Smooth muscle cell of the brain vasculature (primary cell): ENCODE measurements at regions not wholly inside any gene's neighbourhood (a gene's known extent, or its start where the extent isn't known, plus 50 kb on each side); places are given as distances from the start of the nearest gene placed in this dataset.
A peak's percentile ranks its signal among the peaks of the same experiment; 100 is the strongest.

Experiments
- DNase-seq: peaks from one replicate; pipeline ENCODE4 v3.0.0-alpha.2; 2012; ENCODE audit warnings: low read depth, low spot score

DNA sequence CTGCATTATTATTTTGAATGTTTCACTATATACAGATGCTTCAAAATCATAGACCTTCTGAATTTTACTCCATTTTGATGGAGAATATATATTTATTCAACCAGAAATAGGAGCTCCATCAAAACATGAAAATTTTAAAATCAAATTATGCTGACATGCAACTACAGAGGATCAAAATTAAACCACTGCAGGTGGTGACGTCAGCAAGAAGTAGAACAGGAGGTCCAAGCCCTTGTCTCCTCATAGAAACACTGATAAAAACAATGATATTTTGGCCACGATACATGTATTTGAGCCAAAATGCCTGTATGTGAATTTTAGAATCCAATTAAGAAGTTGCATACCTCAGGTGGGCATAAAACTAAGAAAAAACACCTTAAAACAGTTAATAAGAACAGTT, 236.6 kb upstream of the FBXL7 start:
- DNase-seq: no peak

DNA sequence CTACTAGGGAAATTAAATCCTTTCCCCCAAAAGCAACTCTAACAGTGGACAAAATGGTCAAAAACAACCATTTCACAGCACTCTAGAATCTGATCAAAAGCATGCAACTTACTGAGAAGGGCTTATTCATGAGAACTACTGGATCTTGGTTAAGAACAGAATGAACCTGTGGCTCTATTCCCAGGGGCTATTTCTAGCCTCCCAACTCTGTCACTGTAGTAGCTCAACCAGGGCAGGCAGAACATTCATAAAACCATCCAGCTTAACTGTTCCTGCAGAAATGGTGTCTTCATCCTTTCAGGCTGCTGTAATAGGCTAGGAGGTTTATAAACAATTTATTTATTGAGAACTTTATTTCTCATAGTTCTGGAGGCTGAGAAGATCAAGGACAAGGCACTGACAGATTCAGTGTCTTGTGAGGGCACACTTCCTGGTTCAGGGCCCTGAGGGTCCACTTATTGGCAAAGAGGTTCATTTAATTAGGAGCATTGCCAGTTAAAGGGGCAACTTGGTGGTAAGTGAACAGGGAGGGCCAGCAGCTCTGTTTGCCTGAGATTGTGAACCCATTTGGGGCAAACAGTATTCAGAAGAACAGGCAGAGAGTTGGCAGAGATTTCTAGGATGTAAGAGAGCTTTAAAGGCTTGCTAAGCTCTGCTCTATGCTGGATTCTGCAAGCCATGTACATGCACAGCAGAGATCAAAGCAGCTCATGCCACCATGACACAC, 238.5 kb upstream of the FBXL7 start:
- no peak for DNase-seq

DNA sequence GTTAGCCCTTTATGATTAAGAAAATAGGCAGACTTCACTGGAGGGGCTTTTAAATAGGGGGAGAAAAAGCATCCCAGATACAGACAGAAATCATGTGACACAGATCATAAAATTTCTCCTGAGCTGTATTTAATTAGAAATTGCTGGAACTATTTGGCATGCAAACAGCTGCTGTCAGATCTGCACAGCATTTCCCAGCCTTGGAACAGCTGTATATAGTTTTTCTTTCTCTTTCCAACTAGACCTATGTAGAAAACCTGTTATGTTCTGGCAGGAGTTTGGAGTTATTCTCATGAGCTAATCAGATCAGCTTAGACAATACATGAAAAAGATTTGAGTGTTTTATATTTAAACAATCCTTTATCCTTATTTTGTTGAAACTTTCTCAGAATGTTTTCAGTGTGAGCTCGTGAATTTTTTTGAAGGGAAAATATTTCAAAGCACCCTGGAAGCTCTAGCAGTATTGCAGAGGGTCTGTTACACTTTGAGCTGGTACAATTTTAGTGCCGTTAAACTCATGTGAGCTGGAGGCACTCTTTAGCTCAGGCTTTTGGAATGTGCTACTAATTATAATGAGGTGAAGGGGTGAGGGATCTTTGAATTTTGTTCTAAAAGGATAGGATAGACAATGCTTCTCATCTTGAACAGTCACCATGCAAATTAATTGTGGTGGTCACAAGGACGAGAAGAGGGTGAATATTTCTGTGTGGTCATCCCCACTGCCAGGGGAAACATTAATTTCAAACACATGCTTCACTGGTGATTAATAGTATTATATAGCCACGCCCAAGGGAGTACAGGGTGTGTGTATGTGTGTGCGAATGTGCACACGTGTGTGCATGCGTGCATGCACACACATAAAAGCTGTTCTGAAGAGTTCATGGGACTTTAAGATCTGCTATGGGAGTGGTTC, 239.4 kb upstream of the FBXL7 start:
- DNase-seq: no peak

DNA sequence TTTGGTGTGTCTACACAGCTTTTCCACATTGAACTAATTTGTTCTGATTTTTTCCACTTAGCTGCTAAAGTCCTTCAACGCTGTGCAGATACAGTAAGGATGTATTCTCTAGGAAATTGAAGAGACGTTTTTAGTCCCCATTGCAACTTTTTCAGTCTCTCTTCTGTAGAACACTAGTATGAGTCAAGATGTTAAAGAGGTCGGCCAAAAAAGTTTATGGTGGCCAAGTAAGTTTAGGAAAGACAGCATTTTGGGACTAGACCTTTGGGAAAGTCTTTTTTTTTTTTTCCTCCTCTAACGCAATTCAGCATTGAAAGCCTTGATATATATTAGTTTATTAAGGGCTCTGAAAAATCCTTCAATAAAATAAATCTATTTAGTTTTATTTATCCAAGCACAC, 243.5 kb upstream of the FBXL7 start:
- DNase-seq: no peak

DNA sequence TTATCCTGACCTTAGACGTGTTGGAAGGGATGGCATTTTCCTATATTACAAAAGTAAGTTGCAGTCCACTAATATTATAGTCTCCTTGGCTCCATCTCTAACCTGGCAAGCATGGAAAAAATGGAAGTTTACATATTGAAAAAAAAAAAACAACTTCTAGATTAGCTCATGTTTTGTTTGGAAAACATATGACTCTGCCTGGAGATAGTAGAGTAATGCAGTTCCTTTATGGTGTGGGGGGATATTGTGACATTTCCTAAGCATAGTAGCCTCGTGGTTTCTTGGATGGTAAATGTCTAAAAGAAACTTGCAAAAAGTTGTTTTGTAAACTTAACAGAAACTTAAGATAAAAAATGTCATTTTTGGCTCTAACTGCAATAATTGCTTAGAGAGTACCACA, 244.4 kb upstream of the FBXL7 start:
- DNase-seq: no peak

DNA sequence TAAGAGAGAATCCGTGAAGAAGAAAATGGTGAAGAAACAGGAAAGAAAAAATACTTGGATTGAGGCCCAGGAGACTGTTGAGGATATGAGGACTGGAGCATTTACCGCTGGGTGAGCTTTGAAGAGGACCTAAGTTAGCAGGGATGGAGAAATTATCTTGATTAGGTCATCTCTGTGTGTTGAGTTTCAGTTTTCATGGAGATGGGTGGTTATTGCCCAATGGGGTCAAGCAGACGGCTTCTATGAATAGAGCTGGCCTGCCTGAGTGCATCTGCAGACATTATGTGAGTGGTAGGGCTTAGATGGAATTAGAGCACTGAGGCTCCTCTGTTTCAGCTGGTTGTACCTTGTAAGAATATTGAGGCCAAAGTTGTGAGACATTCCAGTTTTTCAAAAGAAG, 245.4 kb upstream of the FBXL7 start:
- DNase-seq: no peak

DNA sequence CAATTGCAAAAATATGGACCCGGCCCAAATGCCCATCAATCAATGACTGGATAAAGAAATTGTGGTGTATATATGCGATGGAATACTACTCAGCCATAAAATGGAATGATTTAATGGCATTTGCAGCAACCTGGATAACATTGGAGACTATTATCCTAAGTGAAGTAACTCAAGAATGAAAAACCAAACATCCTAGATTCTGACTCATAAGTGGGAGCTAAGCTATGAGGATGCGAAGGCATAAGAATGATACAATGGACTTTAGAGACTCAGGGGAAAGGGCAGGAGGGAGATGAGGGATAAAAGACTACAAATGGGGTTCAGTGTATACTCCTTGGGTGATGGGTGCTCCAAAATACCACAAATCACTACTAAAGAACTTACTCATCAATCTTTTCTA, 247.6 kb upstream of the FBXL7 start:
- DNase-seq: no peak

DNA sequence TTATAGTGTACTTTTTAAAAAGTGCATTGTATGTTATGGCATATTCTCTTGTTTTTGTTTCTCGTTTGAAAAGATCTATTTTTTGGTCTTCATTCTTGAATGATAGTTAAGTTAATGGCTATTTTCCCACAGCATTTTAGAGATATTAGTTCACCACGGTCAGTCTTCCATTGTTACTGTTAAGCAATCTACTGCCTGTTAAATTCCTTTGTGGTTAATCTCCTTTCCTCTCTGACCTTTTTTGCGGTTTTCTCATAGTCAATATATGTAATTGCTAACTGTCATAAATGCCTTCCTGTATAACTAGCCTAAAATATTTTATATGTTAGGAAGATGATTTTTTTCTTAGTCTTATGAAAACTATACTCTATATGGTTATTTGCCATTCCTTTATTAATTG, 250.8 kb upstream of the FBXL7 start:
- DNase-seq: peak; percentile 23

DNA sequence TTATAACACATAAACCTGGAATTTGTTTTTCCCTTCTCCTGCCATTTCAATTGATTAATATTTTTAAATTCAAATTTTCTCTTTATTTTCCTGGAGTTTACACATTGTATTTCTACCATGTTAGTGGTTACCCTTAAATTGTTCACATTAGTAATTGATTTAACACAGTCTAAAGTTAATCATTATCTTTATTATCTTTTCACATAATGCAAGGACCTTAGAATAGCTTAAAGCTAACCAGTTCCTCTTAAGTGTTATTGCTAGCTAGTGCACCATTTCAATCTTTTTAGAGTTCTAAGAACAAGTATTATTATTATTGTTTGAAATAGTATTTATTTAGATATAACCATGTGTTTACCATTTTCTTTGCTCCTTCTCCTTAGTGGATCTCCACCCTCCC, 251.2 kb upstream of the FBXL7 start:
- DNase-seq: no peak

DNA sequence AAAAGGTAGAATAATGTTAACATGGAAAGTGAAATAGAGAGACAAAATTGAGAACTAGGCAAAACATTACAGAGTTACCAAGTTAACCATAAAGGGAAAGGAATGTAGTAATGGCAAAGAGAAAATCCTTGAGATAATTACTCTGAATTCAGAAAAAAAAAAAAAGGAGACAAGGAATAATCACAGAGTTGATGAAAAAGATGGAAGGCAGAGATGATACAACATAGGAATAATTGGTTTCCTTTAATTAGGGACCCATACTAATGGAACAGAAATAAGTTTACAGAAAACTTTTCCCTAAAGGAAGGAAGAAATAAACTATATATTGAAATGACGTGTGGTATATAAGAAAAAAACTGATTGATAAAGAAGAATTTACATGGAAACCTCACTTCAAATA, 254.1 kb upstream of the FBXL7 start:
- no peak for DNase-seq

DNA sequence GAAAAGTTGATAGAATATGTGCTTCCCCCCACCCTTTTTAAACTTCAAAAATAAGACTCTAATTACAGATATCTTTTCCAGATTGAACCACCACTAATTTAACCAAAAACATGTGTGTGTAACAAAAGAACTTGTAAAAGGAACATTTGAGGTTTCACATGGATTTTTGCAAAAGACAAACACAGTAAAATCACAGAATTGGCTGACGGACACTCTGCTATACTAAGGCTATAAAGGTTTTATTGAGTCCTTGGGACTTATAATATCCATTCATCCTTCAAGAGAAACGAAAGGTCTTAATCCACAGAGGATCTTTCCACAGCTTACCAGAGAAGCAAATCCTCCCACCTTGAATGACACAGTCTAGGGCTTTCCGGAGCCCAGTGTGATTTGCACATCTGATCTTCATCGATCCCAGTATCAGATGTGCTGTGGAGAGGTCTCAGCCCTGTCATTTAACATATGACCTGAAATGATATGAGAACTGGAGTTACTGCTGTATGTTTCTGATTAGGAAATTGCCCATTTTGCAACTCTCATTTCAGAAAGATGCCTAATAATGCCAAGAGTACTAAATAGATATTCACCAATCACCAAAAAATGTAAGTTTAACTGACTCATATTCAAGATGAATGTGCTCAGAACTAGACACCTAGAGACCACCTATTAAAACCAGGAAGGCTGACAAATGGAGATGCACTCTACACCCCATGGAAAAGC, 256.5 kb upstream of the FBXL7 start:
- no peak for DNase-seq

DNA sequence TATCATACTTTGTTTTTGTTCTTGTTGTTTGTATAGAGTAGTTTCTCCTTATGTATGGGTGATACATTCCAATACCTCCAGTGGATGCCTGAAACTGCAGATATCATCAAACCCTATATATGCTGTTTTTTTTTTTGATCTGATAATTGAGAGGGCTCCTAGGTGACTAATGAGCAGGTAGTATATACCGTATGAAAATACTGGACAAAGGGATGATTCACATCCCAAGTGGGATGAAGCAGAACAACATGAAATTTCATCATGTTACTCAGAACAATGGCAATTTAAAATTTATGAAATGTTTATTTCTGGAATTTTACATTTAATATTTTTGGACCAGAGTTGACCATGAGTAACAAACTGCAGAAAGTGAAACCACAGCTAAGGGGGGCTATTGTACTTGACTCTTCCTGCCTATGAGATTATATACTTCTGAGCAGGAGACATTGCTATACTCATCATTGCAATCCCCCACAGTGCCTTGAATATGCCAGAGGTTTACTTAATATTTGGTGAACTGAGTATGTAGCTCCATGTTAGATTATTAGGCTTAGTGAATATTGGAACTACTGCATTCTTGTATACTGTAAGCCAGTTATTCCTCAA, 258.7 kb upstream of the FBXL7 start:
- DNase-seq: no peak

DNA sequence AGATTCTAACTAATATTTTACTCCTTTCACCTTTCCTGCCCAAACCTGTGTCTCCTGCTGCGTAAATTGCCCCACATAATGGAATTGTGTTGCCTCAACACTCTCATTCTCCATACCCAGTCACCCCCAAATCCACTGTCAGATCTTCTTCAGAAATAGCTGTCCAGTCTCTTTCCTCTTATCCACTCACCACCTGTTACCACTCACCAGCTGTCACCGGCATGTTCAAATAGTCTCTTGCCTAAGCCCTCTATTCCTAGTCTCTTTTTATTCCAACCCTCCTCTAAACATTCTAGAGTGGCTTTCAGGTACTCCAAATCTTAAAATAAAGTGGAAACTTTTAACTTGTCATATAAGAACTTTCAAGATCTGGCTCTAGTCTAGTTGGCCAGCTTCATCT, 262.0 kb upstream of the FBXL7 start:
- no peak for DNase-seq

DNA sequence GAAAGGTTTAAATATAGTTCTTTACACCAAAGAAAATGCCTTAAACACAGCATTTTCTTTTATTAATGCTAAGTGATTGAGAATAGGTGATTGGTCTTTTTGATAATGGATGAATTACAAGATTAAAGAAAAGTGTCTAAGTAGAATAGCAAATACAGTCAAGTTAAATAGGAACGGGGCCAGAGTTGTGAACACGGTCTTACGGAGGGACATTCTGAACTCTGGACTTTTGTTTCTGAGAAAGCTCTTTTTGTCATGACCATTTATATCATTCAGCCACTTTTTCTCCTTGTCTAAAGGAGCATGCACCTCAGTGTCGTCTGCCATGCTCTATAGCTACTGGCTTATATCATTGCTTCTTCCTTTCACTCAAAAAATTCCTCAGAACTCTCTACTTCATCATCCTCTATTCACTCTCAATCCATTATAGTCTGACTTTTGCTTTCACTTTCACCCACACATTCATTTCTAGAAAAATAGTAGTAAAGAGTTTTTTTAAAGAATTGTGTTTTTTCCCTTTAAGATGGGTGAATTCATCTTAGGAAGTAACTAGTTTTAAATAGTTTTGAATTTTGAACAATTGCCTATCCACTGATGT, 263.0 kb upstream of the FBXL7 start:
- no peak for DNase-seq

DNA sequence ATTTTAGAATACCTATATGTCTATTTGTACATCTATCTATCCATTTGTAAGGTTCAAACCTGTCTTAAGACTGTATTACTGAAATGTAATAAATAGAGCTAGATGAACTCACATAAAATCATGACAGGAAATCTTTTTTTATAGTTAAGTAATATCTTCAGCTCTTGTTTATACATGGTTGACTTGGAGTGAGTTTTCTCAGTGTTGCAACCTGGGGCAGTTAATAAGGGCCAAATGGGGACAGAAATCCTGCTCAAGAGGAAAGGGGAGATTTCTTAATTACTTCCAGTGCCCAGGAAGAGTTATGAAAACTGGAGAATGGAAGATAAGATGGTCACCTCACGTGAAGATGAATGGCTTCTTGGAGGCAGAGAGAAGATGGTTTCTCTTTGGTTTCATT, 265.1 kb upstream of the FBXL7 start:
- no peak for DNase-seq

DNA sequence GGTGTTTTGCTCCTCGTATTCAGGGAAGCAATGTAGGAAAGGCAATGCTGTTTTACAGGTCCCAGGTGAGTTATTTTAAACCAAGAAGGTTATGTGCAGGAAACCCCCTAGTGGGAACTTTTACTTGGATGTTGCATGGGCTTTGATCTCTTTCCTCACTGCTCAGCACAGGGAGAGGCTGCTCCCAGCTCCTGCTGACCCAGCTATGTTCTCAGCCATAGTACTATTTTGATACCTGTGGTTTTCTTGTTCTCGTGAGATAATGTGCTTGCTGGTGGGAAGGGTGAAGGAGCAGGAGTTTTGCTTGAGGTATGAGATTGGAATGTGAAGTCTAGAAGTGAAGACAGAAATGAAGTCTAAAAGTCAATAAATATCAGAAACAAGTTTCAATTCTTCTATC, 265.6 kb upstream of the FBXL7 start:
- peak; percentile 28 for DNase-seq

DNA sequence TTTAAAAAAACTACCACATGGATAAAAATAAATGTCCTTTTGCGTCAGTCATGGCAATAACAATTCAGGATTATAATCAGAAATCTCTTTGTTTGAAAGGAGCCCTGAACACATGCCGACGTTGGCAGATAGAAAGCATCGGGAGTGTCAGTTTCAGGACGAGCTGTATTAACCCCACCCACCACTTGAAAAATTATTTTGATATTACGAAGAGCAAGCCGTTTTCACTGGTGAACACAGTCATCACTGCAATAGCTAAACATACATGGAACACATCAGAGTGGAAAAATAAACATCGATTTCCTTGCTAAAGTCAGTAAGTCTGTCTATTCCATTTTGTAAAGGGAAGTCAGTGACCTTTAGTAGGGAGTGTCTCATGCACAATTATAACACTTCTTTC, 266.4 kb upstream of the FBXL7 start:
- DNase-seq: peak; percentile 24

DNA sequence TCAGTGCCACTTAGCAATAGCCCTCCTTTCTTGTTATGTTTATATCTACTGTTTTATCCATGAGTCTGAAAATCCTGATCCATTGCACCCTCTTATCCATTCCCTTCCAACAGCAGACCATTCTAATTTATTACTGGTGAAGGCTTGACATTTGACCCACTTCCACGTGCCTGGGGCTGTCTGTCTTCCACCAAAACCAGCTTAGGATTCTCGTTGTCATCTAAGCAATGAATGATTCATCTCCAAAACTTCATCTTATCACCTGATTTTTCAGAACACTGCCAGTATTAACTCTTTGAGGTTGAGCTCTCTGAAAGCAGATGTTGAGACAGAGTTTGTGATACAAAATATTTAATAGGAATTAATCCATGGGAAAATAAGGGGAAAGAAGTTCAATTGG, 277.8 kb upstream of the FBXL7 start:
- no peak for DNase-seq

DNA sequence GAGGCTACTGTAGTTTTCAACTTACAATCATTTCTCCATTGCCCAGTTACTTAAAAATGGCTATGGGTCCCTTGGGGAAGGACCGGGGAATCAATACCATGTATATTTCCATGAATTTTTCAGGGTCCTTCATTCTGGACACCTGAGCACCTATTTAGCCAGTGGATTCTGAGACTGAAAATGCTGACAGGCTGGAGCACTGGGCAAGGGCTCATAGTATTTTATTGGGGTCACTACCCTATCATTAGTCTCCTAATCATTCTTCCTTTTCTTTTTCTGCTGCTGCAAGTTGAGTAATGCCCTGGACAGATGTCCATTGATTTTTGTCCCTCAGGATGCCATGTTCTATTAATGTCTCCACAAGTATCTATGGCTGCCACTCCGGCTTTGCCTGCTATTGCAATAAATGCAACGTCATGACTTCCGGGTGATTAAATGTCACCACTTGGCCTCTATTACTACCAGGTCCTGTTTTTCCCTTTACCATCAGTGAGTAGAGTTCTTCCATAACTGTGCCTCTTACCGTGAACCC, 279.3 kb upstream of the FBXL7 start:
- DNase-seq: no peak

DNA sequence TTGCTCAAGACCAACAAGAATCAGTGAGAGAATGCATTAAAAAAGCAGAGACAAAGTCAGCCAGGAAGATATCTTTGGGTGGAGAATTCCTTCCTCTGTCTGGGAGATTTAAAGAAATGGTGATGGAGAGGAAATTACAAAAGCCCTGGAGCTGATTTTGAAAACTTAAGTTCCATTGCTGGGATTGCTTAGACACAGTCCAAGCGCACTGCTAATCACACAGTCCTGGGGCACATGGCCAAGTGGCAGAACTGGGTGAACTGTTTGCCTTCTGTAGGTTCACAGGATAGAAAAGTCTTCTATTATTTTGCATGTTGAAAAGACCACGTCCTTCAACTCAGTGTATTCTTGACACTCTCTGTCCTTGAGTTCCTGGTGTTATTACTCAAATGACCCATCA, 284.9 kb upstream of the FBXL7 start:
- DNase-seq: no peak

DNA sequence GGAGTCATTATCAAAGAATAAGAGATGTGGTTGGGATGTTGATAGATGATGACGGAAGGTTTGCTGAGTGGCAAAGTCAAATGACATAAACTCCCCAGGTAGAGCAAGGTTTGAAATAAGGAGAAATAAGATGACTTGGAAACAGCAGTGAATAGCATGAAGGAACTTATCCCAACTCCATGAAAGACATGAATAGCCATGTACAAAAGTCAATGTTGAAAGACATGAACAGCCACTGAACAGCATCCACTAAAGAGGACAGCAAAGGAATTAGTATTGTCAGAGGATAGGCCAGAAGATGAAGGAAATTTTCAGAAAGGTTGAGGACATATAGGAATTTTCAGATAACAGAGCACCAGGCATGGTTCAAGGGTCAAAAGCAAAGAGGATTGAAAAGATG, 286.0 kb upstream of the FBXL7 start:
- DNase-seq: no peak
